K562 (cell line): ENCODE measurements at regions not wholly inside any gene's neighbourhood (a gene's known extent, or its start where the extent isn't known, plus 50 kb on each side); places are given as distances from the start of the nearest gene placed in this dataset.

ENCODE experiments used
- BRD4 ChIP-seq: fragments of 200-600 bp; sonication (generic); IDR thresholded peaks from 2 replicates; pipeline ENCODE4 v1.6.1; 2017; ENCODE audit warnings: inconsistent platforms
- HSF4 ChIP-seq: fragments of 250-450 bp; sonication (Bioruptor Pico); IDR thresholded peaks from 2 replicates; pipeline ENCODE4 v2.1.2; 2022; ENCODE audit warnings: mild to moderate bottlenecking, moderate library complexity, borderline replicate concordance
- POLR2G ChIP-seq: fragments of 200-400 bp; formaldehyde crosslinking; IDR thresholded peaks from 2 replicates; pipeline ENCODE4 v1.6.1; 2017; ENCODE audit warnings: low read depth, mild to moderate bottlenecking, antibody characterized with exemption, low read length, moderate library complexity
- RBBP5 ChIP-seq: fragments of 200-600 bp; sonication (generic); IDR thresholded peaks from 2 replicates; pipeline ENCODE4 v1.6.1; 2012; ENCODE audit warnings: borderline replicate concordance, mild to moderate bottlenecking, low read length, control low read depth, inconsistent platforms; ENCODE audit not compliant: insufficient read depth, poor library complexity, severe bottlenecking
- RBFOX2 ChIP-seq: fragments of 200-400 bp; formaldehyde crosslinking; IDR thresholded peaks from 2 replicates; pipeline ENCODE4 v1.6.1; 2017; ENCODE audit warnings: low read depth, mild to moderate bottlenecking, low read length, moderate library complexity
- STAT5B ChIP-seq: fragments of 250-450 bp; sonication (Bioruptor Pico); IDR thresholded peaks from 2 replicates; pipeline ENCODE4 v1.8.0; 2021; ENCODE audit warnings: mild to moderate bottlenecking, inconsistent platforms
- TAF1 ChIP-seq: IDR thresholded peaks from 2 replicates; pipeline ENCODE4 v1.6.1; 2011; ENCODE audit warnings: mild to moderate bottlenecking, low read length, moderate library complexity; ENCODE audit not compliant: insufficient read depth, control insufficient read depth, severe bottlenecking; ENCODE audit errors: extremely low read depth
- ZFX ChIP-seq: sonication (generic); formaldehyde crosslinking; IDR thresholded peaks from 2 replicates; pipeline ENCODE4 v1.8.0; 2022; ENCODE audit warnings: mild to moderate bottlenecking, missing genetic modification reagents, moderate library complexity
- ZNF263 ChIP-seq: sonication (generic); formaldehyde crosslinking; IDR thresholded peaks from 2 replicates; pipeline ENCODE4 v1.8.0; 2022; ENCODE audit warnings: mild to moderate bottlenecking, missing genetic modification reagents, borderline replicate concordance
- TF ChIP-seq, protein P1 (sequence below): sonication (generic); formaldehyde crosslinking; IDR thresholded peaks from 2 replicates; pipeline ENCODE4 v1.8.0; 2023; ENCODE audit warnings: mild to moderate bottlenecking, missing genetic modification reagents
- TF ChIP-seq, protein P2 (sequence below): fragments of 250-450 bp; sonication (Bioruptor Pico); IDR thresholded peaks from 2 replicates; pipeline ENCODE4 v1.9.0; 2021; ENCODE audit warnings: mild to moderate bottlenecking, inconsistent platforms
- TF ChIP-seq, protein P3 (sequence below), 2 experiments: IDR thresholded peaks; 2 replicates each; pipeline ENCODE4 v1.6.1; 2011; ENCODE audit warnings: borderline replicate concordance in 1 of 2, control low read depth in 1 of 2, low read depth in 1 of 2, low read length in 1 of 2, mild to moderate bottlenecking in 1 of 2, mixed read lengths in 1 of 2, moderate library complexity in 1 of 2; ENCODE audit not compliant: insufficient read depth in 1 of 2, insufficient read length in 1 of 2, poor library complexity in 1 of 2, severe bottlenecking in 1 of 2; ENCODE audit errors: extremely low read depth in 1 of 2
- TF ChIP-seq, protein P4 (sequence below): fragments of 450-650 bp; IDR thresholded peaks from 2 replicates; pipeline ENCODE4 v1.6.1; 2018; ENCODE audit warnings: mild to moderate bottlenecking, low read depth; ENCODE audit not compliant: partially characterized antibody

DNA sequence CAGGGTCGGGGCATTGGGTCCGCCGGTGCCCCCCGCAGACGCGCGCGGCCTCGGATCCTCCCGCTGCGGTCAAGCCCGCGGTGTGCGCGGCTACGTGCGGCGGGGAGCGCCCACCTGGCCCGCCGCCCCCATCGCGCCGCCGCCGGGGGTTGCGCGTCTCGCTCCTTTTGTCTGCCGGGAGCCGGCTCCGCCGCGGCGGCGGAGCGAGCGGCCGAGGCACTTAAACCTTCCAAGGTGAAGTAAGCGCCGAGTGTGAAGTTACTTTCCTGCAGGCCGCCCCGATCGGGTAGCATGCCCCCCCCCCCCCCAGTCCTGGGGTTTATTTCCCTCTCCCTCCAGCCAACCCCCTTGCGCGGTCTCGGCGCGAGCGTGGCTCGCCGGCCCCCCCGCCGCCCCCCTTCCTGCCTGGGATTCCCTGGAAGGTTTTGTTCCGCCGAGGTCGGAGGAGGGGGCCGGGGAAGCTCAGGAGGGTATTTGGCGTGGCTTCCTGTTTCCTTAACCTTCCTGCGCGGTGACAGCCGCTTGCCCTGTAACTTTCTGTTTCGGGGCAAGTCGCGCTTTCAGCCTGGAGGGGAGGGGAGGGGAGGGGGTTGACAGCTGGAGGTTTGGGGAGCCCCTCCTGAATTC, 56.6 kb upstream of the GSE1 start (continued):
- TF ChIP-seq, protein P1, sequence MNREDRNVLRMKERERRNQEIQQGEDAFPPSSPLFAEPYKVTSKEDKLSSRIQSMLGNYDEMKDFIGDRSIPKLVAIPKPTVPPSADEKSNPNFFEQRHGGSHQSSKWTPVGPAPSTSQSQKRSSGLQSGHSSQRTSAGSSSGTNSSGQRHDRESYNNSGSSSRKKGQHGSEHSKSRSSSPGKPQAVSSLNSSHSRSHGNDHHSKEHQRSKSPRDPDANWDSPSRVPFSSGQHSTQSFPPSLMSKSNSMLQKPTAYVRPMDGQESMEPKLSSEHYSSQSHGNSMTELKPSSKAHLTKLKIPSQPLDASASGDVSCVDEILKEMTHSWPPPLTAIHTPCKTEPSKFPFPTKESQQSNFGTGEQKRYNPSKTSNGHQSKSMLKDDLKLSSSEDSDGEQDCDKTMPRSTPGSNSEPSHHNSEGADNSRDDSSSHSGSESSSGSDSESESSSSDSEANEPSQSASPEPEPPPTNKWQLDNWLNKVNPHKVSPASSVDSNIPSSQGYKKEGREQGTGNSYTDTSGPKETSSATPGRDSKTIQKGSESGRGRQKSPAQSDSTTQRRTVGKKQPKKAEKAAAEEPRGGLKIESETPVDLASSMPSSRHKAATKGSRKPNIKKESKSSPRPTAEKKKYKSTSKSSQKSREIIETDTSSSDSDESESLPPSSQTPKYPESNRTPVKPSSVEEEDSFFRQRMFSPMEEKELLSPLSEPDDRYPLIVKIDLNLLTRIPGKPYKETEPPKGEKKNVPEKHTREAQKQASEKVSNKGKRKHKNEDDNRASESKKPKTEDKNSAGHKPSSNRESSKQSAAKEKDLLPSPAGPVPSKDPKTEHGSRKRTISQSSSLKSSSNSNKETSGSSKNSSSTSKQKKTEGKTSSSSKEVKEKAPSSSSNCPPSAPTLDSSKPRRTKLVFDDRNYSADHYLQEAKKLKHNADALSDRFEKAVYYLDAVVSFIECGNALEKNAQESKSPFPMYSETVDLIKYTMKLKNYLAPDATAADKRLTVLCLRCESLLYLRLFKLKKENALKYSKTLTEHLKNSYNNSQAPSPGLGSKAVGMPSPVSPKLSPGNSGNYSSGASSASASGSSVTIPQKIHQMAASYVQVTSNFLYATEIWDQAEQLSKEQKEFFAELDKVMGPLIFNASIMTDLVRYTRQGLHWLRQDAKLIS (CRISPR knock-in tag): peak; percentile 7; the same call in 1 of the 2 replicates
- peak; percentile 6 for TF ChIP-seq RBBP5
- TF ChIP-seq, protein P2, sequence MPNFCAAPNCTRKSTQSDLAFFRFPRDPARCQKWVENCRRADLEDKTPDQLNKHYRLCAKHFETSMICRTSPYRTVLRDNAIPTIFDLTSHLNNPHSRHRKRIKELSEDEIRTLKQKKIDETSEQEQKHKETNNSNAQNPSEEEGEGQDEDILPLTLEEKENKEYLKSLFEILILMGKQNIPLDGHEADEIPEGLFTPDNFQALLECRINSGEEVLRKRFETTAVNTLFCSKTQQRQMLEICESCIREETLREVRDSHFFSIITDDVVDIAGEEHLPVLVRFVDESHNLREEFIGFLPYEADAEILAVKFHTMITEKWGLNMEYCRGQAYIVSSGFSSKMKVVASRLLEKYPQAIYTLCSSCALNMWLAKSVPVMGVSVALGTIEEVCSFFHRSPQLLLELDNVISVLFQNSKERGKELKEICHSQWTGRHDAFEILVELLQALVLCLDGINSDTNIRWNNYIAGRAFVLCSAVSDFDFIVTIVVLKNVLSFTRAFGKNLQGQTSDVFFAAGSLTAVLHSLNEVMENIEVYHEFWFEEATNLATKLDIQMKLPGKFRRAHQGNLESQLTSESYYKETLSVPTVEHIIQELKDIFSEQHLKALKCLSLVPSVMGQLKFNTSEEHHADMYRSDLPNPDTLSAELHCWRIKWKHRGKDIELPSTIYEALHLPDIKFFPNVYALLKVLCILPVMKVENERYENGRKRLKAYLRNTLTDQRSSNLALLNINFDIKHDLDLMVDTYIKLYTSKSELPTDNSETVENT (CRISPR knock-in tag): 0 out of 2 replicates have a peak, but pooled peaks have one; percentile 37
- no peak for TF ChIP-seq HSF4 (CRISPR knock-in tag)
- no peak for TF ChIP-seq STAT5B (CRISPR knock-in tag)
- peak; percentile 80 for TF ChIP-seq TAF1
- TF ChIP-seq, protein P3, sequence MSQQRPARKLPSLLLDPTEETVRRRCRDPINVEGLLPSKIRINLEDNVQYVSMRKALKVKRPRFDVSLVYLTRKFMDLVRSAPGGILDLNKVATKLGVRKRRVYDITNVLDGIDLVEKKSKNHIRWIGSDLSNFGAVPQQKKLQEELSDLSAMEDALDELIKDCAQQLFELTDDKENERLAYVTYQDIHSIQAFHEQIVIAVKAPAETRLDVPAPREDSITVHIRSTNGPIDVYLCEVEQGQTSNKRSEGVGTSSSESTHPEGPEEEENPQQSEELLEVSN (IDR thresholded peaks at IDR 0.05; ENCODE audit: borderline replicate concordance in 1 of 2, extremely low read depth in 1 of 2, insufficient read depth in 1 of 2, insufficient read length in 1 of 2, low read depth in 1 of 2, low read length in 1 of 2, poor library complexity in 1 of 2, severe bottlenecking in 1 of 2): peak in 1 of 2 experiments; percentile 78
- 0 out of 2 replicates have a peak, but pooled peaks have one; percentile 52 for TF ChIP-seq ZNF263 (CRISPR knock-in tag)
- peak; percentile 28; the same call in 1 of the 2 replicates for TF ChIP-seq BRD4
- TF ChIP-seq ZFX: peak; percentile 50; the same call in 1 of the 2 replicates
- TF ChIP-seq RBFOX2: peak; percentile 85
- TF ChIP-seq, protein P4, sequence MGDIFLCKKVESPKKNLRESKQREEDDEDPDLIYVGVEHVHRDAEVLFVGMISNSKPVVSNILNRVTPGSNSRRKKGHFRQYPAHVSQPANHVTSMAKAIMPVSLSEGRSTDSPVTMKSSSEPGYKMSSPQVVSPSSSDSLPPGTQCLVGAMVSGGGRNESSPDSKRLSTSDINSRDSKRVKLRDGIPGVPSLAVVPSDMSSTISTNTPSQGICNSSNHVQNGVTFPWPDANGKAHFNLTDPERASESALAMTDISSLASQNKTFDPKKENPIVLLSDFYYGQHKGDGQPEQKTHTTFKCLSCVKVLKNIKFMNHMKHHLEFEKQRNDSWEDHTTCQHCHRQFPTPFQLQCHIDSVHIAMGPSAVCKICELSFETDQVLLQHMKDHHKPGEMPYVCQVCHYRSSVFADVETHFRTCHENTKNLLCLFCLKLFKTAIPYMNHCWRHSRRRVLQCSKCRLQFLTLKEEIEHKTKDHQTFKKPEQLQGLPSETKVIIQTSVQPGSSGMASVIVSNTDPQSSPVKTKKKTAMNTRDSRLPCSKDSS: no peak
- peak; percentile 77 for TF ChIP-seq POLR2G
